ENCODE measurements at regions not wholly inside any gene's neighbourhood (a gene's known extent, or its start where the extent isn't known, plus 50 kb on each side); places are given as distances from the start of the nearest gene placed in this dataset.
A peak's percentile ranks its signal among the peaks of the same experiment; 100 is the strongest.

- POLR2A ChIA-PET = no interaction called here
- H3K4me3 ChIP-seq (ENCODE audit: low read length) = no peak overlapping the region
- no peaks in the 10 kb centered on the region for H3K36me3 ChIP-seq (ENCODE audit: insufficient read depth, low read length)
- peak overlapping the region; percentile 21 for H3K27ac Mint-ChIP-seq
- H3K27me3 ChIP-seq (ENCODE audit: control insufficient read depth in 1 of 2, insufficient read depth in 2 of 2, low read length in 2 of 2) = no peaks in the 10 kb centered on the region
- no peak for ATAC-seq (ENCODE audit: poor library complexity)
- no peaks in the 10 kb centered on the region for H3K27me3 Mint-ChIP-seq
- H3K36me3 Mint-ChIP-seq (ENCODE audit: low read depth) = no peaks in the 10 kb centered on the region
- CTCF ChIA-PET = no interaction called here
- H3K4me1 ChIP-seq (ENCODE audit: insufficient read depth, low read length) = peaks cover 29% of the 10 kb centered on the region
- peaks cover 30% of the 10 kb centered on the region for H3K4me1 Mint-ChIP-seq (ENCODE audit: low read depth)
- no peak overlapping the region for H3K4me3 Mint-ChIP-seq
- no peak for TF ChIP-seq CTCF (IDR thresholded peaks at IDR 0.05)
- peaks cover 2% of the 10 kb centered on the region for H3K9me3 Mint-ChIP-seq
- no peak overlapping the region for H3K27ac ChIP-seq (ENCODE audit: low read depth in 1 of 2, low read length in 2 of 2)
- intact Hi-C loops (cut with DNase I, micrococcal nuclease) = no loop called here
- no peak for DNase-seq
- no peaks in the 10 kb centered on the region for H3K9me3 ChIP-seq (ENCODE audit: control insufficient read depth in 1 of 2, insufficient read depth in 1 of 2, low read length in 2 of 2)
These were observed 128.3 kb upstream of the FRY start for GRCh38 chr13:31903111-31903815.

- intact Hi-C loops (cut with DNase I, micrococcal nuclease) = no loop called here
- Mint-ChIP-seq H3K4me1 (ENCODE audit: low read depth) (peaks cover 29% of the 10 kb centered on the region), H3K36me3 (ENCODE audit: low read depth) (no peaks in the 10 kb centered on the region)
These were observed 126.4 kb upstream of the FRY start for GRCh38 chr13:31904941-31905824.

GRCh38 chr13:31905961-31906360 is 125.6 kb upstream of the FRY start:
- no peak overlapping the region for H3K27ac Mint-ChIP-seq
- intact Hi-C loops (cut with DNase I, micrococcal nuclease) = no loop called here
- H3K27ac ChIP-seq (ENCODE audit: low read depth in 1 of 2, low read length in 2 of 2) = no peak overlapping the region
- H3K27me3 ChIP-seq (ENCODE audit: control insufficient read depth in 1 of 2, insufficient read depth in 2 of 2, low read length in 2 of 2) = no peaks in the 10 kb centered on the region
- H3K4me1 ChIP-seq (ENCODE audit: insufficient read depth, low read length) = peaks cover 22% of the 10 kb centered on the region
- H3K36me3 ChIP-seq (ENCODE audit: insufficient read depth, low read length) = no peaks in the 10 kb centered on the region
- POLR2A ChIA-PET = no interaction called here
- H3K4me3 ChIP-seq (ENCODE audit: low read length) = no peak overlapping the region
- no peaks in the 10 kb centered on the region for H3K9me3 ChIP-seq (ENCODE audit: control insufficient read depth in 1 of 2, insufficient read depth in 1 of 2, low read length in 2 of 2)
- no peak for TF ChIP-seq CTCF (IDR thresholded peaks at IDR 0.05)
- peaks cover 29% of the 10 kb centered on the region for H3K4me1 Mint-ChIP-seq (ENCODE audit: low read depth)
- DNase-seq = no peak
- CTCF ChIA-PET = interaction anchor here (1.3 kb wide), 1 partner anchor 9 kb away, joined by 3 read pairs; no protein-coding TSS in a partner anchor
- no peaks in the 10 kb centered on the region for H3K36me3 Mint-ChIP-seq (ENCODE audit: low read depth)
- no peak for ATAC-seq (ENCODE audit: poor library complexity)
- no peaks in the 10 kb centered on the region for H3K9me3 Mint-ChIP-seq
- no peak overlapping the region for H3K4me3 Mint-ChIP-seq
- H3K27me3 Mint-ChIP-seq = no peaks in the 10 kb centered on the region

More at GRCh38 chr13:31904941-31905824, 126.4 kb upstream of the FRY start:
- DNase-seq = no peak
- Mint-ChIP-seq H3K9me3 (peaks cover 2% of the 10 kb centered on the region), H3K27me3 (no peaks in the 10 kb centered on the region), H3K4me3 (no peak overlapping the region), H3K27ac (no peak overlapping the region)
- H3K27ac ChIP-seq (ENCODE audit: low read depth in 1 of 2, low read length in 2 of 2) = no peak overlapping the region
- H3K36me3 ChIP-seq (ENCODE audit: insufficient read depth, low read length) = no peaks in the 10 kb centered on the region
- H3K9me3 ChIP-seq (ENCODE audit: control insufficient read depth in 1 of 2, insufficient read depth in 1 of 2, low read length in 2 of 2) = no peaks in the 10 kb centered on the region
- POLR2A ChIA-PET = no interaction called here
- H3K4me3 ChIP-seq (ENCODE audit: low read length) = no peak overlapping the region
- no peak for TF ChIP-seq CTCF (IDR thresholded peaks at IDR 0.05)
- CTCF ChIA-PET = interaction anchor here (1.3 kb wide), 1 partner anchor 10 kb away, joined by 3 read pairs; no protein-coding TSS in a partner anchor
- ATAC-seq (ENCODE audit: poor library complexity) = no peak
- no peaks in the 10 kb centered on the region for H3K27me3 ChIP-seq (ENCODE audit: control insufficient read depth in 1 of 2, insufficient read depth in 2 of 2, low read length in 2 of 2)
- peaks cover 23% of the 10 kb centered on the region for H3K4me1 ChIP-seq (ENCODE audit: insufficient read depth, low read length)

Measured in CD4-positive, alpha-beta T cell (primary cell).